Transverse colon (tissue), 4 donors: ENCODE measurements at regions not wholly inside any gene's neighbourhood (a gene's known extent, or its start where the extent isn't known, plus 50 kb on each side); places are given as distances from the start of the nearest gene placed in this dataset.

ENCODE experiments used
- DNase-seq: peaks from one replicate; pipeline ENCODE4 v3.0.0-alpha.2; 2019
- H3K27ac ChIP-seq, 4 donors: fragments of 200-600 bp; sonication (generic); 2 replicates each; pipeline ENCODE4 v1.5.1; 2016 to 2018; ENCODE audit warnings: inconsistent platforms in 4 of 4
- H3K27me3 ChIP-seq: fragments of 200-600 bp; sonication (generic); 2 replicates; pipeline ENCODE4 v1.5.1; 2017; ENCODE audit warnings: inconsistent platforms
- H3K36me3 ChIP-seq, 4 donors: fragments of 200-600 bp; sonication (generic); 2 replicates each; pipeline ENCODE4 v1.5.1; 2017 to 2019; ENCODE audit warnings: inconsistent platforms in 4 of 4
- H3K4me1 ChIP-seq, 4 donors: fragments of 200-600 bp; sonication (generic); 2 replicates each; pipeline ENCODE4 v1.5.1; 2017 to 2020; ENCODE audit warnings: inconsistent platforms in 4 of 4
- H3K4me3 ChIP-seq, 4 donors: fragments of 200-600 bp; sonication (generic); 1 replicate in 1 of 4; 2 replicates in 3 of 4; pipeline versions ENCODE4 v1.5.1 to v1.6.1; 2017 to 2019; ENCODE audit warnings: inconsistent platforms in 4 of 4
- H3K9me3 ChIP-seq, 2 donors: fragments of 200-600 bp; sonication (generic); 2 replicates each; pipeline ENCODE4 v1.5.1; 2017 to 2019; ENCODE audit warnings: inconsistent platforms in 2 of 2
- EP300 ChIP-seq: sonication (generic); formaldehyde crosslinking; IDR thresholded peaks from one replicate; pipeline ENCODE4 v1.6.1; 2017; ENCODE audit warnings: antibody characterized with exemption, low read depth
- POLR2A ChIP-seq: fragments of 450-650 bp; IDR thresholded peaks from one replicate; pipeline ENCODE4 v1.6.1; 2016; ENCODE audit warnings: antibody characterized with exemption, mild to moderate bottlenecking, moderate library complexity
- POLR2AphosphoS5 ChIP-seq, 3 donors: sonication (generic); formaldehyde crosslinking; IDR thresholded peaks; one replicate each; pipeline ENCODE4 v1.6.1; 2016; ENCODE audit warnings: antibody characterized with exemption in 3 of 3
- WGBS, 2 donors: methylation state at CpG; one replicate each; pipeline ENCODE4 v1.1.5; 2018; ENCODE audit warnings: low coverage in 1 of 2; 5-methylcytosine and 5-hydroxymethylcytosine counted together
- in situ Hi-C, 4 donors: fragments of 200-750 bp; cut with MboI; loops; one replicate each; pipeline versions ENCODE4 v1.15.0 to v1.15.1; 2017; ENCODE audit warnings: low sequenced_read_pairs in 3 of 4, low pct_ligation_motif_present in 1 of 4, low pct_unique_long_range_greater_than_20kb in 1 of 4
- intact Hi-C: fragments of 100-400 bp; cut with DNase I; formaldehyde crosslinking; loops from one replicate; pipeline ENCODE4 v1.15.1; 2023; ENCODE audit warnings: low total_unique reads
- TF ChIP-seq, protein P1 (sequence below), 5 experiments: fragments of 200-600 bp in 3 of 5; fragments of 450-650 bp in 2 of 5; sonication (generic) in 3 of 5; IDR thresholded peaks; 1 replicate in 2 of 5; 2 replicates in 3 of 5; pipeline ENCODE4 v1.5.1; 2016 to 2017; ENCODE audit warnings: antibody characterized with exemption in 5 of 5, inconsistent platforms in 3 of 5, mild to moderate bottlenecking in 2 of 5, moderate library complexity in 1 of 5

DNA sequence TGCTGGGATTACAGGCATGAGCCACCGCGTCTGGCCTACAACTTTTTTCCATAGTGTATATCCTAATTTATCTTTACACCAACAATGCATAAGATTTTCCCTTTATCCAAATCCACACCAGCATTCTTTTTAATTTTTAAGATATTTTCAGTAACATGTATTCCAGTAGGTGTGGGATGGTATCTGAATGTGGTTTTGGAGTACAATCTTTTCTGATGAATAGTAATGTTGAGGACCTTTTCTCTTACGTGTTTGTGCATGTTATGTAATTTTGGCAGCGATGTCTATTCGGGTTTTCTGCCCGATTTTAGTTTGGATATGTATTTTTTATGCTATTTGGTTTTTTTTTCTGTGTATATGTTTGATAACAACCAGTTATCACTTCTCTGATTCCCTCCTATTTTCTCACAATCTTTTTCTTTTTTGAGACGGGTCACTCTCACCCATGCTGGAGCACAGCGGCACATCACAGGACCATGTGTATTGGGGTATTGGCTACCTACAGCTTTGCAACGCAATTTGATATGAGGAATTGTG lies 114.6 kb upstream of the GRK3 start:
- Histone ChIP-seq H3K27me3 (no peaks in the 10 kb centered on the region), H3K9me3 (no peaks in the 10 kb centered on the region), H3K27ac (no peak overlapping the region), H3K4me3 (no peak overlapping the region), H3K4me1 (peaks cover 6 to 37% (median 14%) of the 10 kb centered on the region in 4 donors), H3K36me3 (no peaks in the 10 kb centered on the region)
- intact Hi-C loops, result no loop called here
- in situ Hi-C loops, result loop anchor here (25.0 kb wide), 2 partner anchors 312 to 887 kb away; no protein-coding TSS in a partner anchor
- no peak for DNase-seq
- WGBS, 2 donors, result 85 to 87% methylated on average over 9 of the region's 9 CpGs
- TF ChIP-seq EP300, result no peak
- TF ChIP-seq POLR2AphosphoS5 (IDR thresholded peaks at IDR 0.05), result no peak
- no peak for TF ChIP-seq POLR2A
- TF ChIP-seq, protein P1, sequence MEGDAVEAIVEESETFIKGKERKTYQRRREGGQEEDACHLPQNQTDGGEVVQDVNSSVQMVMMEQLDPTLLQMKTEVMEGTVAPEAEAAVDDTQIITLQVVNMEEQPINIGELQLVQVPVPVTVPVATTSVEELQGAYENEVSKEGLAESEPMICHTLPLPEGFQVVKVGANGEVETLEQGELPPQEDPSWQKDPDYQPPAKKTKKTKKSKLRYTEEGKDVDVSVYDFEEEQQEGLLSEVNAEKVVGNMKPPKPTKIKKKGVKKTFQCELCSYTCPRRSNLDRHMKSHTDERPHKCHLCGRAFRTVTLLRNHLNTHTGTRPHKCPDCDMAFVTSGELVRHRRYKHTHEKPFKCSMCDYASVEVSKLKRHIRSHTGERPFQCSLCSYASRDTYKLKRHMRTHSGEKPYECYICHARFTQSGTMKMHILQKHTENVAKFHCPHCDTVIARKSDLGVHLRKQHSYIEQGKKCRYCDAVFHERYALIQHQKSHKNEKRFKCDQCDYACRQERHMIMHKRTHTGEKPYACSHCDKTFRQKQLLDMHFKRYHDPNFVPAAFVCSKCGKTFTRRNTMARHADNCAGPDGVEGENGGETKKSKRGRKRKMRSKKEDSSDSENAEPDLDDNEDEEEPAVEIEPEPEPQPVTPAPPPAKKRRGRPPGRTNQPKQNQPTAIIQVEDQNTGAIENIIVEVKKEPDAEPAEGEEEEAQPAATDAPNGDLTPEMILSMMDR (IDR thresholded peaks at IDR 0.05), result no peak

DNA sequence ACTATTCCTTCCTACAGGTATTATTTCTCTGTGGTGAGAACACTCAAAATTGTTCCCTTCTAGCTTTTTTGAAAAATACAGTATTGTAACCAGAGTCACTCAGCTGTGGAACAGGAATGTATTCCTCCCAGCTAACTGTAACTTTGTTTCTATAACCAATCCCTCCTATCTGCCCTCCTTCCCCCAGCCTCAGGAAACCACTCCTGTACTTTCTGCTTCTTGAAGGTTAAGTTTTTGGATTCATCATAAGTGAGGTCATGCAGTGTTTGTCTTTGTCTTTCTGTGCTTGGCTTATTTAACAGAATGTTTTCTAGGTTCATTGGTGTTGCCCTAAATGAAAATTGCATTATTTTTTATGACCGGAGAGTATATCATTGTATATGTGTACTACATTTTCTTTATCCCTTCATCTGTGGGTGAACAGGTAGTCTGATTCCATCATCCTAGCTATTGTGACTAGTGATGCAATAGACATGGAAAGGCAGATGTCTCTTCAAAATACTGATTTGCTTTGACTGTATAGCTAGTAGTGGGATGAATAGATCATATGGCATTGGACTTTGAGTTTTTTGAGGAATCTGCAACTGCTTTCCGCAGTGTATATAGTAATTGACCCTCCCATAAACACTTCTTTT lies 112.9 kb upstream of the GRK3 start:
- no peaks in the 10 kb centered on the region for H3K27me3 ChIP-seq
- DNase-seq, result no peak
- H3K9me3 ChIP-seq, result no peaks in the 10 kb centered on the region
- TF ChIP-seq, protein P1 (IDR thresholded peaks at IDR 0.05), result no peak
- no peak for TF ChIP-seq POLR2A
- TF ChIP-seq POLR2AphosphoS5 (IDR thresholded peaks at IDR 0.05), result no peak
- H3K36me3 ChIP-seq, result no peaks in the 10 kb centered on the region
- in situ Hi-C loops (loop anchor here (25.0 kb wide), 2 partner anchors 311 to 886 kb away; no protein-coding TSS in a partner anchor), intact Hi-C loops (no loop called here)
- WGBS, 2 donors, result 50 to 74% methylated on average over 2 of the region's 2 CpGs
- no peak overlapping the region for H3K27ac ChIP-seq
- no peak overlapping the region for H3K4me3 ChIP-seq
- H3K4me1 ChIP-seq, result peaks cover 6 to 37% (median 14%) of the 10 kb centered on the region in 4 donors

DNA sequence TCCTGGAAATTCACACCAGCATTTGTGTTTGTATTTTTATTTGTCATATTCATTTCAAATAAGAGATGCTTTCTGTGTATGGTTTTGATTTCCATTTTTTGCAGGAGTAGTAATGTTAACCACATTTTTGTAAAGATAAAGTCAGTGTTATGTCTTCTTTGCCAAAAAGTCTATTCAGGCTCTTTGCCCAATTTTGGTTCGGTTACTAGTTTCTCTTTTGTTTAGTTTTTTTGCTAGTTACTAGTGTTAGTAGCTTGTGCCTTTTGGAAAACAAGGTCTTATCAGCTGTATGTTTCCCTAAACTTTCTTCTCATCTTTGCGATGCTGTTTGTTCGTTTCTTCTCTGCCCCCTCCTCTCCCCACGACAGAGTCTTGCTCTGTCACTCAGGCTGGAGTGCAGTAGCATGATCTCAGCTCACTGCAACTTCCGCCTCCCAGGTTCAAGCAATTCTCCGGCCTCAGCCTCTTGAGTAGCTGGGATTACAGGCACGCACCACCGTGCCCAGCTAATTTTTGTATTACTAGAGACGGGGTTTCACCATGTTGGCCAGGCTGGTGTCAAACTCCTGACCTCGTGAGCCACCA lies 112.3 kb upstream of the GRK3 start:
- H3K4me3 ChIP-seq, result no peak overlapping the region
- peaks cover 6 to 37% (median 12%) of the 10 kb centered on the region in 4 donors for H3K4me1 ChIP-seq
- no peaks in the 10 kb centered on the region for H3K36me3 ChIP-seq
- WGBS, 2 donors, result 63 to 75% methylated on average over 6 to 10 of the region's 10 CpGs
- H3K27me3 ChIP-seq, result no peaks in the 10 kb centered on the region
- DNase-seq, result no peak
- H3K27ac ChIP-seq, result no peak overlapping the region
- no peaks in the 10 kb centered on the region for H3K9me3 ChIP-seq
- intact Hi-C loops (no loop called here), in situ Hi-C loops (loop anchor here (25.0 kb wide), 2 partner anchors 310 to 885 kb away; no protein-coding TSS in a partner anchor)
- TF ChIP-seq POLR2A (no peak), POLR2AphosphoS5 (IDR thresholded peaks at IDR 0.05) (no peak), EP300 (no peak)
- TF ChIP-seq, protein P1 (IDR thresholded peaks at IDR 0.05), result no peak

DNA sequence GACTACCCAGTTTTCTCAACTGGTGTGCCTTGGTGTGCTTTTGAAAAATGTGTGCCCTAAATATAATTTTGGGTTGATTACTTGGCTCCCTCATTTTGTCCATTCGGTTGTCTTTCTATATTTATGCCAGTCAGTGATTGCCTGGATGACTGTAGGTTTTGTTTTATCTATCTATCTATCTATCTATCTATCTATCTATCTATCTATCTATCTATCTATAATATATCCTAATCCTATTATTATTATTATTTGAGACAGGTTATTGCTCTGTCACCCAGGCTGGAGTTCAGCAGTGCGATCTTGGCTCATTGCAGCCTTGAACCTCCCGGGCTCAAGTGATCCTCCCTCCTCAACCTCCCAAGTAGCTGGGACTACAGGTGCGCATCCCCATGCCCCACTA lies 111.4 kb upstream of the GRK3 start:
- WGBS, 2 donors, result 88 to 91% methylated on average over 1 to 4 of the region's 4 CpGs
- Histone ChIP-seq H3K27ac (no peak overlapping the region), H3K4me1 (peaks cover 6 to 37% (median 10%) of the 10 kb centered on the region in 4 donors), H3K4me3 (no peak overlapping the region), H3K27me3 (no peaks in the 10 kb centered on the region), H3K36me3 (no peaks in the 10 kb centered on the region), H3K9me3 (no peaks in the 10 kb centered on the region)
- in situ Hi-C loops, result loop anchor here (25.0 kb wide), 2 partner anchors 309 to 884 kb away; no protein-coding TSS in a partner anchor
- intact Hi-C loops, result no loop called here
- no peak for DNase-seq
- TF ChIP-seq EP300 (no peak), POLR2A (no peak), POLR2AphosphoS5 (IDR thresholded peaks at IDR 0.05) (no peak)
- TF ChIP-seq, protein P1 (IDR thresholded peaks at IDR 0.05), result no peak
